ENCODE measurements at regions not wholly inside any gene's neighbourhood (a gene's known extent, or its start where the extent isn't known, plus 50 kb on each side); places are given as distances from the start of the nearest gene placed in this dataset.

DNA sequence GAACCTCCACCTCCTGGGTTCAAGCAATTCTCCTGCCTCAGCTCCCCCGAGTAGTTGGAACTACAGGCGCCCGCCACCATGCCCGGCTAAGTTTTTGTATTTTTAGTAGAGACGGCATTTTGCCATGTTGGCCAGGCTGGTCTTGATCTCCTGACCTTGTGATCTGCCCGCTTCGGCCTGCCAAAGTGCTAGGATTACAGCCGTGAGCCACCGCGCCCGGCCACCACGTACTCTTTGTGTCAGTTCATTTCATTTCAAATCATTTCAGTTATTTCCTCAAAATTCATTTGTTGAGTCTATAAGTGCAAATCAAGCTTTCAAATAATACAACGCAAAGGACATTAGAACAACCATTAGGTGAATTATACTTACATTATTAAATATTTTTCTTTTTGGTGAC, 943.8 kb downstream of the TYW1 start:
- no peak for TF ChIP-seq EZH2 (IDR thresholded peaks at IDR 0.05; ENCODE audit: low read depth, unreplicated experiment)
- no peak for TF ChIP-seq POLR2AphosphoS5 (IDR thresholded peaks at IDR 0.05; ENCODE audit: low read depth)
- TF ChIP-seq, protein P1, sequence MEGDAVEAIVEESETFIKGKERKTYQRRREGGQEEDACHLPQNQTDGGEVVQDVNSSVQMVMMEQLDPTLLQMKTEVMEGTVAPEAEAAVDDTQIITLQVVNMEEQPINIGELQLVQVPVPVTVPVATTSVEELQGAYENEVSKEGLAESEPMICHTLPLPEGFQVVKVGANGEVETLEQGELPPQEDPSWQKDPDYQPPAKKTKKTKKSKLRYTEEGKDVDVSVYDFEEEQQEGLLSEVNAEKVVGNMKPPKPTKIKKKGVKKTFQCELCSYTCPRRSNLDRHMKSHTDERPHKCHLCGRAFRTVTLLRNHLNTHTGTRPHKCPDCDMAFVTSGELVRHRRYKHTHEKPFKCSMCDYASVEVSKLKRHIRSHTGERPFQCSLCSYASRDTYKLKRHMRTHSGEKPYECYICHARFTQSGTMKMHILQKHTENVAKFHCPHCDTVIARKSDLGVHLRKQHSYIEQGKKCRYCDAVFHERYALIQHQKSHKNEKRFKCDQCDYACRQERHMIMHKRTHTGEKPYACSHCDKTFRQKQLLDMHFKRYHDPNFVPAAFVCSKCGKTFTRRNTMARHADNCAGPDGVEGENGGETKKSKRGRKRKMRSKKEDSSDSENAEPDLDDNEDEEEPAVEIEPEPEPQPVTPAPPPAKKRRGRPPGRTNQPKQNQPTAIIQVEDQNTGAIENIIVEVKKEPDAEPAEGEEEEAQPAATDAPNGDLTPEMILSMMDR (conservative IDR thresholded peaks at IDR 0.05; ENCODE audit: low read depth in 2 of 2): no peak
- TF ChIP-seq JUNB (IDR thresholded peaks at IDR 0.05; ENCODE audit: unreplicated experiment): no peak
- no peak for TF ChIP-seq EZH2phosphoT487 (IDR thresholded peaks at IDR 0.05; ENCODE audit: unreplicated experiment)
- TF ChIP-seq, protein P2, sequence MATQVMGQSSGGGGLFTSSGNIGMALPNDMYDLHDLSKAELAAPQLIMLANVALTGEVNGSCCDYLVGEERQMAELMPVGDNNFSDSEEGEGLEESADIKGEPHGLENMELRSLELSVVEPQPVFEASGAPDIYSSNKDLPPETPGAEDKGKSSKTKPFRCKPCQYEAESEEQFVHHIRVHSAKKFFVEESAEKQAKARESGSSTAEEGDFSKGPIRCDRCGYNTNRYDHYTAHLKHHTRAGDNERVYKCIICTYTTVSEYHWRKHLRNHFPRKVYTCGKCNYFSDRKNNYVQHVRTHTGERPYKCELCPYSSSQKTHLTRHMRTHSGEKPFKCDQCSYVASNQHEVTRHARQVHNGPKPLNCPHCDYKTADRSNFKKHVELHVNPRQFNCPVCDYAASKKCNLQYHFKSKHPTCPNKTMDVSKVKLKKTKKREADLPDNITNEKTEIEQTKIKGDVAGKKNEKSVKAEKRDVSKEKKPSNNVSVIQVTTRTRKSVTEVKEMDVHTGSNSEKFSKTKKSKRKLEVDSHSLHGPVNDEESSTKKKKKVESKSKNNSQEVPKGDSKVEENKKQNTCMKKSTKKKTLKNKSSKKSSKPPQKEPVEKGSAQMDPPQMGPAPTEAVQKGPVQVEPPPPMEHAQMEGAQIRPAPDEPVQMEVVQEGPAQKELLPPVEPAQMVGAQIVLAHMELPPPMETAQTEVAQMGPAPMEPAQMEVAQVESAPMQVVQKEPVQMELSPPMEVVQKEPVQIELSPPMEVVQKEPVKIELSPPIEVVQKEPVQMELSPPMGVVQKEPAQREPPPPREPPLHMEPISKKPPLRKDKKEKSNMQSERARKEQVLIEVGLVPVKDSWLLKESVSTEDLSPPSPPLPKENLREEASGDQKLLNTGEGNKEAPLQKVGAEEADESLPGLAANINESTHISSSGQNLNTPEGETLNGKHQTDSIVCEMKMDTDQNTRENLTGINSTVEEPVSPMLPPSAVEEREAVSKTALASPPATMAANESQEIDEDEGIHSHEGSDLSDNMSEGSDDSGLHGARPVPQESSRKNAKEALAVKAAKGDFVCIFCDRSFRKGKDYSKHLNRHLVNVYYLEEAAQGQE (IDR thresholded peaks at IDR 0.05; ENCODE audit: unreplicated experiment): no peak
- no peak for TF ChIP-seq CREB1 (CRISPR knock-in tag; IDR thresholded peaks at IDR 0.05; ENCODE audit: low read depth)
